Choroid plexus epithelial cell (primary cell): ENCODE measurements at regions not wholly inside any gene's neighbourhood (a gene's known extent, or its start where the extent isn't known, plus 50 kb on each side); places are given as distances from the start of the nearest gene placed in this dataset.
"Not testable (repeated sequence)": the region's sequence is repeated elsewhere in the genome, so short reads cannot be mapped to it uniquely, and the experiment has no call there.

Experiments used
- DNase-seq: peaks from one replicate; pipeline ENCODE4 v3.0.0-alpha.2; 2010; ENCODE audit warnings: low read depth
- H3K4me3 ChIP-seq: 2 replicates; pipeline ENCODE4 v1.5.1; 2011; ENCODE audit warnings: low read depth, mild to moderate bottlenecking, control low read depth, low read length, moderate library complexity
- CTCF ChIP-seq: conservative IDR thresholded peaks from 2 replicates; pipeline ENCODE4 v1.5.1; 2011; ENCODE audit warnings: low read depth, mild to moderate bottlenecking, control low read depth, inconsistent platforms, low read length, moderate library complexity

GRCh38 chr11:89545691-89546090 lies 54.5 kb upstream of the NOX4 start:
- no peak for DNase-seq
- no peak overlapping the region for H3K4me3 ChIP-seq
- no peak for TF ChIP-seq CTCF

- DNase-seq, H3K4me3 ChIP-seq: not testable (repeated sequence)
Measured at GRCh38 chr11:89555781-89556180, 64.6 kb upstream of the NOX4 start.

GRCh38 chr11:89556731-89557707 lies 65.8 kb upstream of the NOX4 start:
- not testable (repeated sequence) for H3K4me3 ChIP-seq, DNase-seq

GRCh38 chr11:89560598-89560997 lies 69.4 kb upstream of the NOX4 start:
- not testable (repeated sequence) for DNase-seq, H3K4me3 ChIP-seq

GRCh38 chr11:89562731-89563130 lies 71.6 kb upstream of the NOX4 start:
- not testable (repeated sequence) for DNase-seq, H3K4me3 ChIP-seq

GRCh38 chr11:89566972-89567371 lies 75.8 kb upstream of the NOX4 start:
- TF ChIP-seq CTCF, result no peak
- DNase-seq, result no peak
- H3K4me3 ChIP-seq, result no peak overlapping the region

GRCh38 chr11:89569387-89569786 lies 78.2 kb upstream of the NOX4 start:
- not testable (repeated sequence) for H3K4me3 ChIP-seq, DNase-seq

GRCh38 chr11:89571706-89572105 lies 80.5 kb upstream of the NOX4 start:
- not testable (repeated sequence) for H3K4me3 ChIP-seq, DNase-seq

GRCh38 chr11:89575846-89576245 lies 84.7 kb upstream of the NOX4 start:
- H3K4me3 ChIP-seq, result not testable (repeated sequence)

GRCh38 chr11:89577428-89577827 lies 86.3 kb upstream of the NOX4 start:
- DNase-seq, H3K4me3 ChIP-seq: not testable (repeated sequence)

More at GRCh38 chr11:89575846-89576245, 84.7 kb upstream of the NOX4 start:
- DNase-seq, result not testable (repeated sequence)

GRCh38 chr11:89583580-89583979 lies 92.4 kb upstream of the NOX4 start:
- DNase-seq, result no peak
- no peak for TF ChIP-seq CTCF
- no peak overlapping the region for H3K4me3 ChIP-seq

- not testable (repeated sequence) for DNase-seq, H3K4me3 ChIP-seq
Measured at GRCh38 chr11:89585046-89585445, 93.9 kb upstream of the NOX4 start.

GRCh38 chr11:89585471-89585870 lies 94.3 kb upstream of the NOX4 start:
- not testable (repeated sequence) for DNase-seq, H3K4me3 ChIP-seq

- H3K4me3 ChIP-seq, DNase-seq: not testable (repeated sequence)
Measured at GRCh38 chr11:89589413-89589812, 98.2 kb upstream of the NOX4 start.

- DNase-seq, H3K4me3 ChIP-seq: not testable (repeated sequence)
Measured at GRCh38 chr11:89590008-89590632, 98.9 kb upstream of the NOX4 start.

GRCh38 chr11:89601263-89601662 lies 108.8 kb upstream of the TRIM77 start:
- peak; percentile 78 for DNase-seq
- not testable (repeated sequence) for H3K4me3 ChIP-seq
